Gastroesophageal sphincter (tissue), 3 donors: ENCODE measurements at regions not wholly inside any gene's neighbourhood (a gene's known extent, or its start where the extent isn't known, plus 50 kb on each side); places are given as distances from the start of the nearest gene placed in this dataset.

Experiments used
- EP300 ChIP-seq: sonication (generic); formaldehyde crosslinking; IDR thresholded peaks from one replicate; pipeline ENCODE4 v1.6.1; 2017; ENCODE audit warnings: antibody characterized with exemption, mild to moderate bottlenecking
- POLR2A ChIP-seq, 2 donors: fragments of 450-650 bp; IDR thresholded peaks; one replicate each; pipeline ENCODE4 v1.6.1; 2017; ENCODE audit warnings: antibody characterized with exemption in 2 of 2, mild to moderate bottlenecking in 2 of 2, moderate library complexity in 1 of 2
- POLR2AphosphoS5 ChIP-seq: sonication (generic); formaldehyde crosslinking; IDR thresholded peaks from one replicate; pipeline ENCODE4 v1.6.1; 2017; ENCODE audit warnings: antibody characterized with exemption
- TF ChIP-seq, protein P1 (sequence below), 4 experiments: fragments of 200-600 bp in 2 of 4; fragments of 450-650 bp in 2 of 4; sonication (generic) in 1 of 4; IDR thresholded peaks; one replicate each; pipeline ENCODE4 v1.5.1; 2017 to 2019; ENCODE audit warnings: antibody characterized with exemption in 4 of 4, mild to moderate bottlenecking in 2 of 4, moderate library complexity in 2 of 4

GRCh38 chr6:67237277-67237676, 1397.8 kb upstream of the ADGRB3 start:
- TF ChIP-seq EP300 (no peak), POLR2A (IDR thresholded peaks at IDR 0.05) (no peak), POLR2AphosphoS5 (no peak)
- TF ChIP-seq, protein P1, sequence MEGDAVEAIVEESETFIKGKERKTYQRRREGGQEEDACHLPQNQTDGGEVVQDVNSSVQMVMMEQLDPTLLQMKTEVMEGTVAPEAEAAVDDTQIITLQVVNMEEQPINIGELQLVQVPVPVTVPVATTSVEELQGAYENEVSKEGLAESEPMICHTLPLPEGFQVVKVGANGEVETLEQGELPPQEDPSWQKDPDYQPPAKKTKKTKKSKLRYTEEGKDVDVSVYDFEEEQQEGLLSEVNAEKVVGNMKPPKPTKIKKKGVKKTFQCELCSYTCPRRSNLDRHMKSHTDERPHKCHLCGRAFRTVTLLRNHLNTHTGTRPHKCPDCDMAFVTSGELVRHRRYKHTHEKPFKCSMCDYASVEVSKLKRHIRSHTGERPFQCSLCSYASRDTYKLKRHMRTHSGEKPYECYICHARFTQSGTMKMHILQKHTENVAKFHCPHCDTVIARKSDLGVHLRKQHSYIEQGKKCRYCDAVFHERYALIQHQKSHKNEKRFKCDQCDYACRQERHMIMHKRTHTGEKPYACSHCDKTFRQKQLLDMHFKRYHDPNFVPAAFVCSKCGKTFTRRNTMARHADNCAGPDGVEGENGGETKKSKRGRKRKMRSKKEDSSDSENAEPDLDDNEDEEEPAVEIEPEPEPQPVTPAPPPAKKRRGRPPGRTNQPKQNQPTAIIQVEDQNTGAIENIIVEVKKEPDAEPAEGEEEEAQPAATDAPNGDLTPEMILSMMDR (IDR thresholded peaks at IDR 0.05) = no peak
